ENCODE measurements at regions not wholly inside any gene's neighbourhood (a gene's known extent, or its start where the extent isn't known, plus 50 kb on each side); places are given as distances from the start of the nearest gene placed in this dataset.

GRCh38 chr4:33411182-33411581 lies 2691.0 kb downstream of the PCDH7 start:
- no peak overlapping the region for H3K14ac ChIP-seq (ENCODE audit: insufficient read length)
- H3K36me3 ChIP-seq (ENCODE audit: control insufficient read depth in 2 of 4, insufficient read depth in 4 of 4, low read length in 3 of 4): no peaks in the 10 kb centered on the region
- no peak overlapping the region for H2AFZ ChIP-seq (ENCODE audit: low read length)
- H3K4ac ChIP-seq (replicated peaks; ENCODE audit: insufficient read length, low read depth, low read length): no peak overlapping the region
- H3K79me1 ChIP-seq (ENCODE audit: low read depth, low read length): no peaks in the 10 kb centered on the region
- H2BK20ac ChIP-seq (ENCODE audit: low read length): no peak overlapping the region
- no peak overlapping the region for H3K23ac ChIP-seq (ENCODE audit: insufficient read length)
- no peak overlapping the region for H3K27ac ChIP-seq (ENCODE audit: low read depth, low read length)
- H3K27me3 ChIP-seq (replicated peaks in 1 of 4; ENCODE audit: control insufficient read depth in 3 of 4, extremely low read depth in 1 of 4, insufficient read depth in 3 of 4, low read length in 3 of 4): no peaks in the 10 kb centered on the region
- no peaks in the 10 kb centered on the region for H3K4me1 ChIP-seq (replicated peaks in 1 of 4; ENCODE audit: control insufficient read depth in 3 of 4, insufficient read depth in 4 of 4, low read length in 3 of 4)
- no peaks in the 10 kb centered on the region for H4K20me1 ChIP-seq (replicated peaks in 1 of 2; ENCODE audit: control insufficient read depth in 1 of 2, insufficient read depth in 2 of 2, low read length in 2 of 2)
- H3K23me2 ChIP-seq (ENCODE audit: low read depth, low read length): no peaks in the 10 kb centered on the region
- no peak for DNase-seq (ENCODE audit: low read depth in 1 of 2, low spot score in 2 of 2)
- FAIRE-seq: no peak
- no peaks in the 10 kb centered on the region for H3K79me2 ChIP-seq (ENCODE audit: control insufficient read depth in 1 of 2, insufficient read depth in 2 of 2, low read length in 2 of 2)
- no peak overlapping the region for H4K91ac ChIP-seq (replicated peaks; ENCODE audit: insufficient read length, low read length)
- H2BK12ac ChIP-seq (ENCODE audit: low read depth, low read length): no peak overlapping the region
- H3K4me2 ChIP-seq (ENCODE audit: insufficient read depth in 1 of 2, low read depth in 2 of 2, low read length in 2 of 2): no peak overlapping the region
- ChIA-PET CTCF (ENCODE audit: partially characterized antibody) (no interaction called here), POLR2A (ENCODE audit: partially characterized antibody) (no interaction called here)
- no peak overlapping the region for H2AK5ac ChIP-seq (ENCODE audit: low read depth, low read length)
- no peak overlapping the region for H4K5ac ChIP-seq (ENCODE audit: insufficient read length, low read depth, low read length)
- no peak overlapping the region for H3K4me3 ChIP-seq (ENCODE audit: extremely low read depth in 1 of 4, insufficient read depth in 2 of 4, low read depth in 3 of 4, low read length in 4 of 4)
- H4K8ac ChIP-seq (ENCODE audit: extremely low read depth, insufficient read depth, low read length): no peak overlapping the region
- H2BK15ac ChIP-seq (ENCODE audit: low read length): no peak overlapping the region
- H3K9me3 ChIP-seq (ENCODE audit: insufficient read depth in 2 of 2, low read depth in 1 of 2, low read length in 1 of 2): peaks cover 4 to 9% of the 10 kb centered on the region in 2 experiments; a peak in 2 of 4 replicates
- H2BK5ac ChIP-seq (ENCODE audit: low read depth, low read length): no peak overlapping the region
- WGBS, 2 experiments (ENCODE audit: extremely low coverage in 1 of 2, insufficient coverage in 1 of 2, insufficient read length in 1 of 2, insufficient replicate concordance in 2 of 2, low coverage in 1 of 2, low lambda C conversion rate in 2 of 2, missing lambda C conversion rate in 1 of 2): 100% methylated on average over 1 of the region's 1 CpG; no CpG with 5 or more reads in 1 of the 2 experiments
- H3K56ac ChIP-seq (replicated peaks; ENCODE audit: insufficient read length, low read depth, low read length): no peak overlapping the region
- H3K18ac ChIP-seq (ENCODE audit: extremely low read depth, low read length): no peak overlapping the region
- no peak overlapping the region for H2BK120ac ChIP-seq (replicated peaks; ENCODE audit: low read depth, low read length)
- H3K9ac ChIP-seq (replicated peaks in 1 of 4; ENCODE audit: extremely low read depth in 1 of 4, low read depth in 3 of 4, low read length in 3 of 4): no peak overlapping the region
- TF ChIP-seq SIRT6 (IDR thresholded peaks at IDR 0.05; ENCODE audit: low read length): no peak
- TF ChIP-seq RFX5 (IDR thresholded peaks at IDR 0.05; ENCODE audit: borderline replicate concordance, low read depth, low read length): no peak
- TF ChIP-seq RXRA (IDR thresholded peaks at IDR 0.05; ENCODE audit: insufficient read depth, low read depth, low read length): no peak
- TF ChIP-seq CHD1 (IDR thresholded peaks at IDR 0.05; ENCODE audit: low read depth, low read length): no peak
- no peak for TF ChIP-seq SP4 (IDR thresholded peaks at IDR 0.05; ENCODE audit: low read length)
- TF ChIP-seq KDM4A (IDR thresholded peaks at IDR 0.05; ENCODE audit: low read depth, low read length, severe bottlenecking): no peak
- no peak for TF ChIP-seq POLR2AphosphoS5 (IDR thresholded peaks at IDR 0.05; ENCODE audit: low read depth, low read length)
- TF ChIP-seq JUND (IDR thresholded peaks at IDR 0.05; ENCODE audit: low read length): no peak
